Activated CD8-positive, alpha-beta T cell treated with anti-CD3 and anti-CD28 coated beads, Interleukin-2, amount 10 ng/mL, durations not matched to agents 7 days and 5 days (primary cell): ENCODE measurements at regions not wholly inside any gene's neighbourhood (a gene's known extent, or its start where the extent isn't known, plus 50 kb on each side); places are given as distances from the start of the nearest gene placed in this dataset.
A peak's percentile ranks its signal among the peaks of the same experiment; 100 is the strongest.

ENCODE experiments used
- ATAC-seq: fragments of 150-1000 bp; cut with Tn5 transposase; one replicate; pipeline ENCODE4 v1.10.0; 2021; ENCODE audit warnings: moderate library complexity
- CTCF ChIA-PET: fragments of 350-600 bp; sonication (Branson Sonifier 250); formaldehyde crosslinking; loops from one replicate; lab custom pipeline; 2021; ENCODE audit warnings: antibody characterized with exemption; lab: Charles Lee
- POLR2A ChIA-PET: fragments of 350-600 bp; sonication (Branson Sonifier 250); formaldehyde crosslinking; loops from one replicate; lab custom pipeline; 2021; ENCODE audit warnings: antibody characterized with exemption; lab: Charles Lee
- DNase-seq: peaks from one replicate; pipeline ENCODE4 v3.0.0-alpha.2; 2020
- H3K27ac Mint-ChIP-seq: one replicate; pipeline ENCODE4 v1.8.0; 2021; ENCODE audit warnings: mild to moderate bottlenecking, mixed read lengths
- H3K27me3 Mint-ChIP-seq: one replicate; pipeline ENCODE4 v1.8.0; 2021; ENCODE audit warnings: low read depth, mixed read lengths
- H3K36me3 Mint-ChIP-seq: one replicate; pipeline ENCODE4 v1.8.0; 2021; ENCODE audit warnings: low read depth, mixed read lengths
- H3K4me1 Mint-ChIP-seq: one replicate; pipeline ENCODE4 v1.8.0; 2021; ENCODE audit warnings: low read depth, mixed read lengths
- H3K4me3 Mint-ChIP-seq: one replicate; pipeline ENCODE4 v1.8.0; 2021; ENCODE audit warnings: mild to moderate bottlenecking, mixed read lengths
- H3K9me3 Mint-ChIP-seq: one replicate; pipeline ENCODE4 v1.8.0; 2022; ENCODE audit warnings: mixed read lengths; ENCODE audit not compliant: insufficient read depth

- ATAC-seq (peak; percentile 42), DNase-seq (no peak)
- H3K36me3 Mint-ChIP-seq: no peaks in the 10 kb centered on the region
- H3K9me3 Mint-ChIP-seq: no peaks in the 10 kb centered on the region
- CTCF ChIA-PET: no interaction called here
- POLR2A ChIA-PET: no interaction called here
- H3K27me3 Mint-ChIP-seq: no peaks in the 10 kb centered on the region
- H3K4me1 Mint-ChIP-seq: peaks cover 8% of the 10 kb centered on the region
- H3K27ac Mint-ChIP-seq: peak overlapping the region; percentile 82
- no peak overlapping the region for H3K4me3 Mint-ChIP-seq
These were observed 69.5 kb upstream of the GDF10 start for GRCh38 chr10:47230482-47230881.

GRCh38 chr10:47230957-47231356, 69.0 kb upstream of the GDF10 start:
- Mint-ChIP-seq H3K36me3 (no peaks in the 10 kb centered on the region), H3K9me3 (no peaks in the 10 kb centered on the region), H3K4me3 (no peak overlapping the region), H3K4me1 (peaks cover 8% of the 10 kb centered on the region), H3K27ac (no peak overlapping the region), H3K27me3 (no peaks in the 10 kb centered on the region)
- DNase-seq (no peak), ATAC-seq (no peak)
- CTCF ChIA-PET: no interaction called here
- POLR2A ChIA-PET: no interaction called here

GRCh38 chr10:47231414-47231813, 68.6 kb upstream of the GDF10 start:
- Mint-ChIP-seq H3K27ac (no peak overlapping the region), H3K4me1 (peaks cover 8% of the 10 kb centered on the region), H3K27me3 (no peaks in the 10 kb centered on the region), H3K36me3 (no peaks in the 10 kb centered on the region), H3K9me3 (no peaks in the 10 kb centered on the region), H3K4me3 (no peak overlapping the region)
- DNase-seq (no peak), ATAC-seq (no peak)
- ChIA-PET CTCF (interaction anchor here (2.2 kb wide), 1 partner anchor 184 kb away, joined by 6 read pairs; no protein-coding TSS in a partner anchor), POLR2A (no interaction called here)

- no peak for DNase-seq
- CTCF ChIA-PET: interaction anchor here (1.3 to 2.2 kb wide), 2 partner anchors 186 to 209 kb away, joined by 3 to 6 read pairs; no protein-coding TSS in a partner anchor
- no peaks in the 10 kb centered on the region for H3K36me3 Mint-ChIP-seq
- no peak overlapping the region for H3K27ac Mint-ChIP-seq
- H3K9me3 Mint-ChIP-seq: no peaks in the 10 kb centered on the region
- POLR2A ChIA-PET: no interaction called here
- peaks cover 8% of the 10 kb centered on the region for H3K4me1 Mint-ChIP-seq
- no peak for ATAC-seq
- H3K4me3 Mint-ChIP-seq: no peak overlapping the region
- no peaks in the 10 kb centered on the region for H3K27me3 Mint-ChIP-seq
These were observed 66.4 kb upstream of the GDF10 start for GRCh38 chr10:47233631-47234030.

- no peaks in the 10 kb centered on the region for H3K27me3 Mint-ChIP-seq
- ATAC-seq: no peak
- H3K4me1 Mint-ChIP-seq: peaks cover 9% of the 10 kb centered on the region
- H3K4me3 Mint-ChIP-seq: no peak overlapping the region
- no peak overlapping the region for H3K27ac Mint-ChIP-seq
- POLR2A ChIA-PET: no interaction called here
- no peaks in the 10 kb centered on the region for H3K9me3 Mint-ChIP-seq
- CTCF ChIA-PET: no interaction called here
- no peaks in the 10 kb centered on the region for H3K36me3 Mint-ChIP-seq
- no peak for DNase-seq
These were observed 64.5 kb upstream of the GDF10 start for GRCh38 chr10:47235484-47235883.

GRCh38 chr10:47237316-47238260, 62.4 kb upstream of the GDF10 start:
- Mint-ChIP-seq H3K36me3 (no peaks in the 10 kb centered on the region), H3K9me3 (no peaks in the 10 kb centered on the region), H3K4me1 (peaks cover 9% of the 10 kb centered on the region), H3K27me3 (no peaks in the 10 kb centered on the region), H3K4me3 (no peak overlapping the region), H3K27ac (no peak overlapping the region)
- POLR2A ChIA-PET: interaction anchor here (1.6 kb wide), 1 partner anchor 30 kb away, joined by 6 read pairs; no protein-coding TSS in a partner anchor
- DNase-seq (no peak), ATAC-seq (no peak)
- CTCF ChIA-PET: interaction anchor here (1.3 kb wide), 1 partner anchor 17 kb away, joined by 4 read pairs; no protein-coding TSS in a partner anchor

GRCh38 chr10:47238331-47239095, 61.5 kb upstream of the GDF10 start:
- no peak overlapping the region for H3K27ac Mint-ChIP-seq
- H3K4me3 Mint-ChIP-seq: no peak overlapping the region
- H3K4me1 Mint-ChIP-seq: peaks cover 13% of the 10 kb centered on the region
- no peaks in the 10 kb centered on the region for H3K27me3 Mint-ChIP-seq
- ChIA-PET POLR2A (no interaction called here), CTCF (interaction anchor here (1.0 kb wide), 1 partner anchor 13 kb away, joined by 3 read pairs; no protein-coding TSS in a partner anchor)
- H3K36me3 Mint-ChIP-seq: no peaks in the 10 kb centered on the region
- H3K9me3 Mint-ChIP-seq: no peaks in the 10 kb centered on the region
- DNase-seq (no peak), ATAC-seq (no peak)

- ATAC-seq (no peak), DNase-seq (no peak)
- Mint-ChIP-seq H3K36me3 (no peaks in the 10 kb centered on the region), H3K27me3 (no peaks in the 10 kb centered on the region), H3K4me1 (peaks cover 13% of the 10 kb centered on the region), H3K9me3 (no peaks in the 10 kb centered on the region), H3K27ac (no peak overlapping the region), H3K4me3 (no peak overlapping the region)
- POLR2A ChIA-PET: no interaction called here
- CTCF ChIA-PET: interaction anchor here (1.0 kb wide), 2 partner anchors 13 to 191 kb away, joined by 3 to 4 read pairs; no protein-coding TSS in a partner anchor
These were observed 60.8 kb upstream of the GDF10 start for GRCh38 chr10:47239211-47239610.

GRCh38 chr10:47240173-47240572, 59.8 kb upstream of the GDF10 start:
- H3K4me1 Mint-ChIP-seq: peaks cover 13% of the 10 kb centered on the region
- no peak for ATAC-seq
- POLR2A ChIA-PET: no interaction called here
- no peak overlapping the region for H3K27ac Mint-ChIP-seq
- no peaks in the 10 kb centered on the region for H3K9me3 Mint-ChIP-seq
- H3K4me3 Mint-ChIP-seq: no peak overlapping the region
- no peaks in the 10 kb centered on the region for H3K27me3 Mint-ChIP-seq
- no peak for DNase-seq
- CTCF ChIA-PET: interaction anchor here (1.0 kb wide), 1 partner anchor 192 kb away, joined by 4 read pairs; no protein-coding TSS in a partner anchor
- no peaks in the 10 kb centered on the region for H3K36me3 Mint-ChIP-seq

GRCh38 chr10:47241256-47241655, 58.7 kb upstream of the GDF10 start:
- POLR2A ChIA-PET: no interaction called here

GRCh38 chr10:47241946-47242867, 57.8 kb upstream of the GDF10 start:
- CTCF ChIA-PET: interaction anchor here (1.3 kb wide), 1 partner anchor 70 kb away, joined by 7 read pairs; no protein-coding TSS in a partner anchor
- Mint-ChIP-seq H3K4me3 (no peak overlapping the region), H3K36me3 (no peaks in the 10 kb centered on the region), H3K9me3 (no peaks in the 10 kb centered on the region), H3K4me1 (peaks cover 13% of the 10 kb centered on the region), H3K27ac (no peak overlapping the region), H3K27me3 (no peaks in the 10 kb centered on the region)
- POLR2A ChIA-PET: no interaction called here
- DNase-seq (no peak), ATAC-seq (no peak)

More at GRCh38 chr10:47241256-47241655, 58.7 kb upstream of the GDF10 start:
- DNase-seq (no peak), ATAC-seq (no peak)
- Mint-ChIP-seq H3K4me3 (no peak overlapping the region), H3K36me3 (no peaks in the 10 kb centered on the region), H3K27ac (no peak overlapping the region), H3K9me3 (no peaks in the 10 kb centered on the region), H3K4me1 (peaks cover 13% of the 10 kb centered on the region), H3K27me3 (no peaks in the 10 kb centered on the region)
- CTCF ChIA-PET: interaction anchor here (1.3 kb wide), 1 partner anchor 70 kb away, joined by 7 read pairs; no protein-coding TSS in a partner anchor
